H9 (cell line): ENCODE measurements at regions not wholly inside any gene's neighbourhood (a gene's known extent, or its start where the extent isn't known, plus 50 kb on each side); places are given as distances from the start of the nearest gene placed in this dataset.

Experiments used
- DNase-seq: peaks from one replicate; pipeline ENCODE4 v3.0.0-alpha.2; 2017
- H2AFZ ChIP-seq: one replicate; pipeline ENCODE4 v1.6.1; 2013; ENCODE audit warnings: mild to moderate bottlenecking, low read length, control low read depth, moderate library complexity
- H2AK5ac ChIP-seq: 2 replicates; pipeline ENCODE4 v1.6.1; 2013; ENCODE audit warnings: low read length, control low read depth, mixed read lengths; ENCODE audit not compliant: insufficient read length
- H2BK120ac ChIP-seq: one replicate; pipeline ENCODE4 v1.6.1; 2013; ENCODE audit warnings: low read depth, mild to moderate bottlenecking, low read length, control low read depth, inconsistent platforms; ENCODE audit not compliant: poor library complexity, severe bottlenecking
- H2BK12ac ChIP-seq: 2 replicates; pipeline ENCODE4 v1.6.1; 2013; ENCODE audit warnings: low read length, control low read depth, mixed read lengths, low read depth; ENCODE audit not compliant: insufficient read length
- H2BK15ac ChIP-seq: 2 replicates; pipeline ENCODE4 v1.6.1; 2013; ENCODE audit warnings: low read depth, low read length, control low read depth
- H2BK20ac ChIP-seq: one replicate; pipeline ENCODE4 v1.6.1; 2013; ENCODE audit warnings: low read depth, mild to moderate bottlenecking, low read length, control low read depth, inconsistent platforms; ENCODE audit not compliant: poor library complexity, severe bottlenecking
- H2BK5ac ChIP-seq: 2 replicates; pipeline ENCODE4 v1.6.1; 2013; ENCODE audit warnings: low read length, control low read depth, mixed read lengths; ENCODE audit not compliant: insufficient read length
- H3K14ac ChIP-seq: 2 replicates; pipeline ENCODE4 v1.6.1; 2013; ENCODE audit warnings: low read length, control low read depth; ENCODE audit not compliant: insufficient read depth
- H3K18ac ChIP-seq: 2 replicates; pipeline ENCODE4 v1.6.1; 2013; ENCODE audit warnings: low read depth, mild to moderate bottlenecking, mixed read lengths, low read length, control low read depth; ENCODE audit not compliant: insufficient read length
- H3K23ac ChIP-seq: 2 replicates; pipeline ENCODE4 v1.6.1; 2013; ENCODE audit warnings: low read length, control low read depth, mixed read lengths, low read depth; ENCODE audit not compliant: insufficient read length
- H3K23me2 ChIP-seq: 2 replicates; pipeline ENCODE4 v1.6.1; 2013; ENCODE audit warnings: low read depth, mild to moderate bottlenecking, mixed read lengths, low read length, control low read depth; ENCODE audit not compliant: insufficient read length, poor library complexity, severe bottlenecking
- H3K27ac ChIP-seq: 2 replicates; pipeline ENCODE4 v1.5.1; 2013; ENCODE audit warnings: low read length, control low read depth, mixed read lengths, low read depth; ENCODE audit not compliant: insufficient read length
- H3K27me3 ChIP-seq: 2 replicates; pipeline ENCODE4 v1.6.1; 2013; ENCODE audit warnings: low read length, control low read depth, inconsistent platforms; ENCODE audit not compliant: insufficient read depth
- H3K4ac ChIP-seq: 2 replicates; pipeline ENCODE4 v1.6.1; 2013; ENCODE audit warnings: low read depth, mild to moderate bottlenecking, control low read depth, inconsistent platforms, low read length, moderate library complexity
- H3K4me1 ChIP-seq: 2 replicates; pipeline ENCODE4 v1.6.1; 2013; ENCODE audit warnings: low read length, control low read depth, inconsistent platforms; ENCODE audit not compliant: insufficient read depth
- H3K4me2 ChIP-seq: 2 replicates; pipeline ENCODE4 v1.6.1; 2013; ENCODE audit warnings: low read length, control low read depth, mixed read lengths; ENCODE audit not compliant: insufficient read length, insufficient read depth
- H3K56ac ChIP-seq: 2 replicates; pipeline ENCODE4 v1.6.1; 2013; ENCODE audit warnings: low read depth, mild to moderate bottlenecking, mixed read lengths, low read length, control low read depth; ENCODE audit not compliant: insufficient read length
- H3K79me1 ChIP-seq: 2 replicates; pipeline ENCODE4 v1.6.1; 2013; ENCODE audit warnings: low read depth, mild to moderate bottlenecking, moderate library complexity, low read length, control low read depth, inconsistent platforms; ENCODE audit not compliant: insufficient read depth, poor library complexity, severe bottlenecking
- H3K79me2 ChIP-seq: 2 replicates; pipeline ENCODE4 v1.6.1; 2013; ENCODE audit warnings: low read length, control low read depth, inconsistent platforms; ENCODE audit not compliant: insufficient read depth
- H3K9ac ChIP-seq: 2 replicates; pipeline ENCODE4 v1.6.1; 2013; ENCODE audit warnings: low read length, control low read depth, mixed read lengths; ENCODE audit not compliant: insufficient read length; ENCODE audit errors: extremely low read depth
- H3K9me3 ChIP-seq: one replicate; pipeline ENCODE4 v1.6.1; 2013; ENCODE audit warnings: low read depth, low read length, inconsistent platforms; ENCODE audit not compliant: control insufficient read depth
- H3T11ph ChIP-seq: one replicate; pipeline ENCODE4 v1.6.1; 2013; ENCODE audit warnings: mild to moderate bottlenecking, low read length, control low read depth, inconsistent platforms
- H4K20me1 ChIP-seq: one replicate; pipeline ENCODE4 v1.6.1; 2013; ENCODE audit not compliant: control insufficient read depth, insufficient read length, insufficient read depth
- H4K5ac ChIP-seq: 2 replicates; pipeline ENCODE4 v1.6.1; 2013; ENCODE audit warnings: low read depth, mild to moderate bottlenecking, mixed read lengths, low read length, control low read depth; ENCODE audit not compliant: insufficient read length
- H4K8ac ChIP-seq: replicated peaks from 2 replicates; pipeline ENCODE4 v1.6.1; 2013; ENCODE audit warnings: low read length, control low read depth, mixed read lengths, low read depth; ENCODE audit not compliant: insufficient read length
- H4K91ac ChIP-seq: 2 replicates; pipeline ENCODE4 v1.6.1; 2013; ENCODE audit warnings: low read depth, mild to moderate bottlenecking, moderate library complexity, mixed read lengths, low read length, control low read depth; ENCODE audit not compliant: insufficient read length
- H3K27ac Mint-ChIP-seq, 3 experiments: 2 replicates in 2 of 3; 3 replicates in 1 of 3; pipeline ENCODE4 v1.8.0; 2020 to 2021; ENCODE audit warnings: mixed read lengths in 3 of 3, mild to moderate bottlenecking in 1 of 3, moderate library complexity in 1 of 3
- H3K27me3 Mint-ChIP-seq: 2 replicates; pipeline ENCODE4 v1.8.0; 2021; ENCODE audit warnings: low read depth, mild to moderate bottlenecking, moderate library complexity, mixed read lengths
- H3K36me3 Mint-ChIP-seq, 3 experiments: 2 replicates in 2 of 3; 3 replicates in 1 of 3; pipeline ENCODE4 v1.8.0; 2020 to 2021; ENCODE audit warnings: low read depth in 3 of 3, mixed read lengths in 3 of 3; ENCODE audit not compliant: insufficient read depth in 1 of 3
- H3K4me1 Mint-ChIP-seq, 2 experiments: 2 replicates each; pipeline ENCODE4 v1.8.0; 2020; ENCODE audit warnings: mixed read lengths in 2 of 2
- H3K4me3 Mint-ChIP-seq, 2 experiments: 2 replicates in 1 of 2; 3 replicates in 1 of 2; pipeline ENCODE4 v1.8.0; 2020 to 2021; ENCODE audit warnings: mild to moderate bottlenecking in 2 of 2, mixed read lengths in 2 of 2, moderate library complexity in 1 of 2
- H3K9me3 Mint-ChIP-seq, 2 experiments: 2 replicates in 1 of 2; 3 replicates in 1 of 2; pipeline ENCODE4 v1.8.0; 2020; ENCODE audit warnings: mild to moderate bottlenecking in 2 of 2, mixed read lengths in 2 of 2, moderate library complexity in 1 of 2
- CTCF ChIP-seq: fragments of 200-600 bp; sonication (generic); conservative IDR thresholded peaks from 3 replicates; pipeline ENCODE4 v1.8.0; 2021; ENCODE audit warnings: antibody characterized with exemption, mild to moderate bottlenecking
- WGBS: extraction: QIAGEN DNeasy Blood & Tissue Kit; methylation state at CpG from one replicate; pipeline ENCODE4 v1.1.7; 2013; ENCODE audit warnings: missing lambda C conversion rate, low lambda C conversion rate, mixed read lengths; ENCODE audit not compliant: insufficient read length; ENCODE audit errors: extremely low coverage; 5-methylcytosine and 5-hydroxymethylcytosine counted together

GRCh38 chr7:17408245-17408903 is 109.9 kb downstream of the AHR start:
- H2BK20ac ChIP-seq: no peak overlapping the region
- H3K9me3 ChIP-seq: no peaks in the 10 kb centered on the region
- H4K5ac ChIP-seq: no peak overlapping the region
- no peaks in the 10 kb centered on the region for H3K27me3 Mint-ChIP-seq
- no peaks in the 10 kb centered on the region for H3K4me1 ChIP-seq
- no peak overlapping the region for H3K27ac Mint-ChIP-seq
- no CpG with 5 or more reads among the region's 5 CpGs for WGBS
- DNase-seq: no peak
- no peak overlapping the region for H3K27ac ChIP-seq
- H3K79me1 ChIP-seq: no peaks in the 10 kb centered on the region
- H2AFZ ChIP-seq: no peak overlapping the region
- H3K4ac ChIP-seq: no peak overlapping the region
- no peak overlapping the region for H3T11ph ChIP-seq
- H3K4me2 ChIP-seq: no peak overlapping the region
- no peak overlapping the region for H2BK5ac ChIP-seq
- no peak overlapping the region for H3K56ac ChIP-seq
- H3K9ac ChIP-seq: no peak overlapping the region
- no peak overlapping the region for H3K14ac ChIP-seq
- no peak overlapping the region for H4K8ac ChIP-seq
- H2BK15ac ChIP-seq: no peak overlapping the region
- H3K18ac ChIP-seq: no peak overlapping the region
- no peak overlapping the region for H2BK120ac ChIP-seq
- no peaks in the 10 kb centered on the region for H3K36me3 Mint-ChIP-seq
- H3K9me3 Mint-ChIP-seq: no peaks in the 10 kb centered on the region
- H4K20me1 ChIP-seq: no peaks in the 10 kb centered on the region
- H3K4me1 Mint-ChIP-seq: no peaks in the 10 kb centered on the region
- H3K23me2 ChIP-seq: no peaks in the 10 kb centered on the region
- H2AK5ac ChIP-seq: no peak overlapping the region
- no peaks in the 10 kb centered on the region for H3K27me3 ChIP-seq
- no peak overlapping the region for H3K23ac ChIP-seq
- H4K91ac ChIP-seq: no peak overlapping the region
- no peak overlapping the region for H2BK12ac ChIP-seq
- H3K4me3 Mint-ChIP-seq: no peak overlapping the region
- no peaks in the 10 kb centered on the region for H3K79me2 ChIP-seq
- no peak for TF ChIP-seq CTCF
